CD14-positive monocyte (primary cell): ENCODE measurements at regions not wholly inside any gene's neighbourhood (a gene's known extent, or its start where the extent isn't known, plus 50 kb on each side); places are given as distances from the start of the nearest gene placed in this dataset.

Experiments
- DNase-seq, 3 donors: peaks; one replicate each; pipeline ENCODE4 v3.0.0-alpha.2; 2011 to 2022
- H2AFZ ChIP-seq: 2 replicates; pipeline ENCODE4 v1.6.0; 2012; ENCODE audit warnings: mild to moderate bottlenecking, low read depth, low read length, inconsistent platforms; ENCODE audit not compliant: insufficient read depth, poor library complexity, severe bottlenecking
- H3K27ac ChIP-seq, 2 donors: 1 replicate in 1 of 2; 2 replicates in 1 of 2; pipeline ENCODE4 v1.5.1; 2012 to 2013; ENCODE audit warnings: low read length in 2 of 2, control low read depth in 1 of 2, inconsistent platforms in 1 of 2, low read depth in 1 of 2, mild to moderate bottlenecking in 1 of 2
- H3K27me3 ChIP-seq, 2 donors: one replicate each; pipeline versions ENCODE4 v1.6.0 to v1.6.1; 2011 to 2013; ENCODE audit warnings: low read length in 2 of 2; ENCODE audit not compliant: control insufficient read depth in 2 of 2, insufficient read depth in 2 of 2
- H3K36me3 ChIP-seq, 2 donors: replicated peaks in 1 of 2; 1 replicate in 1 of 2; 2 replicates in 1 of 2; pipeline versions ENCODE4 v1.5.1 to v1.6.1; 2012 to 2013; ENCODE audit warnings: low read length in 2 of 2, control low read depth in 1 of 2, inconsistent platforms in 1 of 2, mild to moderate bottlenecking in 1 of 2; ENCODE audit not compliant: insufficient read depth in 2 of 2, control insufficient read depth in 1 of 2
- H3K4me1 ChIP-seq, 2 donors: 1 replicate in 1 of 2; 2 replicates in 1 of 2; pipeline versions ENCODE4 v1.5.1 to v1.6.1; 2012 to 2013; ENCODE audit warnings: low read length in 2 of 2, control low read depth in 1 of 2, inconsistent platforms in 1 of 2, mild to moderate bottlenecking in 1 of 2, moderate library complexity in 1 of 2; ENCODE audit not compliant: insufficient read depth in 2 of 2, control insufficient read depth in 1 of 2
- H3K4me2 ChIP-seq: replicated peaks from 2 replicates; pipeline ENCODE3; 2012; ENCODE audit warnings: low read length, moderate library complexity, mild to moderate bottlenecking; ENCODE audit not compliant: poor library complexity, severe bottlenecking; ENCODE audit errors: extremely low read depth
- H3K4me3 ChIP-seq, 3 experiments: fragments of 200-600 bp in 1 of 3; sonication (generic) in 1 of 3; replicated peaks in 1 of 3; 1 replicate in 2 of 3; 2 replicates in 1 of 3; pipeline ENCODE4 v1.5.1; 2011 to 2013; ENCODE audit warnings: low read length in 3 of 3, mild to moderate bottlenecking in 3 of 3, control low read depth in 2 of 3, low read depth in 2 of 3, inconsistent platforms in 1 of 3, moderate library complexity in 1 of 3
- H3K79me2 ChIP-seq: 2 replicates; pipeline ENCODE4 v1.6.0; 2012; ENCODE audit warnings: mild to moderate bottlenecking, control low read depth, inconsistent platforms, low read length, moderate library complexity; ENCODE audit not compliant: insufficient read depth
- H3K9ac ChIP-seq: 2 replicates; pipeline ENCODE4 v1.6.0; 2017; ENCODE audit warnings: low read length, mild to moderate bottlenecking; ENCODE audit not compliant: insufficient read depth, poor library complexity, severe bottlenecking
- H3K9me3 ChIP-seq, 2 donors: replicated peaks in 1 of 2; 1 replicate in 1 of 2; 2 replicates in 1 of 2; pipeline versions ENCODE4 v1.5.1 to v1.6.1; 2012 to 2013; ENCODE audit warnings: low read length in 2 of 2, control low read depth in 1 of 2; ENCODE audit not compliant: control insufficient read depth in 1 of 2, insufficient read depth in 1 of 2
- H4K20me1 ChIP-seq: 2 replicates; pipeline ENCODE4 v1.6.0; 2012; ENCODE audit warnings: mild to moderate bottlenecking, low read length, control low read depth, moderate library complexity; ENCODE audit not compliant: insufficient read depth
- H3K27ac Mint-ChIP-seq, 7 donors: one replicate each; pipeline ENCODE4 v1.8.0; 2020; ENCODE audit warnings: mild to moderate bottlenecking in 7 of 7, mixed read lengths in 7 of 7, moderate library complexity in 6 of 7, inconsistent platforms in 2 of 7
- H3K27me3 Mint-ChIP-seq, 3 donors: one replicate each; pipeline ENCODE4 v1.8.0; 2021 to 2022; ENCODE audit warnings: low read depth in 3 of 3, mild to moderate bottlenecking in 3 of 3, mixed read lengths in 3 of 3, moderate library complexity in 3 of 3, inconsistent platforms in 1 of 3
- H3K36me3 Mint-ChIP-seq, 2 donors: one replicate each; pipeline ENCODE4 v1.8.0; 2020; ENCODE audit warnings: mixed read lengths in 2 of 2, inconsistent platforms in 1 of 2, mild to moderate bottlenecking in 1 of 2
- H3K4me1 Mint-ChIP-seq: one replicate; pipeline ENCODE4 v1.8.0; 2020; ENCODE audit warnings: mild to moderate bottlenecking, mixed read lengths
- H3K4me3 Mint-ChIP-seq, 2 donors: one replicate each; pipeline ENCODE4 v1.8.0; 2020; ENCODE audit warnings: mild to moderate bottlenecking in 2 of 2, mixed read lengths in 2 of 2, moderate library complexity in 1 of 2
- H3K9me3 Mint-ChIP-seq, 7 donors: one replicate each; pipeline ENCODE4 v1.8.0; 2020 to 2022; ENCODE audit warnings: mixed read lengths in 7 of 7, mild to moderate bottlenecking in 6 of 7, moderate library complexity in 6 of 7, inconsistent platforms in 2 of 7
- CTCF ChIP-seq: fragments of 200-600 bp; IDR thresholded peaks from one replicate; pipeline ENCODE4 v1.8.0; 2022; ENCODE audit warnings: antibody characterized with exemption, mild to moderate bottlenecking
- WGBS: methylation state at CpG from one replicate; pipeline ENCODE4 v1.1.5; 2013; ENCODE audit warnings: missing lambda C conversion rate; ENCODE audit not compliant: insufficient coverage; 5-methylcytosine and 5-hydroxymethylcytosine counted together
- intact Hi-C, 2 donors: fragments of 100-400 bp; cut with micrococcal nuclease; formaldehyde crosslinking; loops; one replicate each; pipeline versions ENCODE4 v1.15.0 to v1.15.1; 2023

DNA sequence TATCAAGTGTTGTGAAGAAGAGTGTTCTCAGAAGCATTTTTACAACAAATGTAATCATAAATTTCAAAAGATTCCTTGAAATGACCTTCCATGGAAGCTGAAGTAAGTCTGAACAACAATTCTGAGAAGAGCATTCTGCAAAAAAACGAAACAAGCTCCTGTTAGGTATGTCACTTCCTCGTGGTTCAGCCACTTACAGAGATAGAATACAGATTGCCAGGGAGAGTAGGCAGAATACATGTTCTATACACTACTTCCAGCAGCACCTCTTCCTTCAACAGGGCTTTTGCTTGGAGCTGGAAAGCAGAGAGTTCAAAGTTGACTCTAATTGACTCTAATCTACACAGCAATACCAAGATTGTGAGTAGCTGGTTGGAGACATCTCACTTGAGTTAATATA, 274.5 kb downstream of the ADGRA3 start:
- no peaks in the 10 kb centered on the region for H3K4me1 ChIP-seq
- Mint-ChIP-seq H3K9me3 (peaks cover 0 to 2% (median 0%) of the 10 kb centered on the region in 7 donors), H3K4me3 (no peak overlapping the region), H3K36me3 (no peaks in the 10 kb centered on the region), H3K4me1 (no peaks in the 10 kb centered on the region), H3K27ac (no peak overlapping the region), H3K27me3 (peaks cover 0 to 1% (median 0%) of the 10 kb centered on the region in 3 donors)
- H3K27me3 ChIP-seq: no peaks in the 10 kb centered on the region
- no peak overlapping the region for H3K27ac ChIP-seq
- DNase-seq: no peak
- H3K36me3 ChIP-seq: no peaks in the 10 kb centered on the region
- no peak overlapping the region for H3K4me2 ChIP-seq
- no peaks in the 10 kb centered on the region for H3K79me2 ChIP-seq
- no CpG with 5 or more reads among the region's 2 CpGs for WGBS
- H3K9me3 ChIP-seq: no peaks in the 10 kb centered on the region
- no peak overlapping the region for H2AFZ ChIP-seq
- H3K4me3 ChIP-seq: no peak overlapping the region
- TF ChIP-seq CTCF: no peak
- no peaks in the 10 kb centered on the region for H4K20me1 ChIP-seq
- intact Hi-C loops: no loop called here
- no peak overlapping the region for H3K9ac ChIP-seq

- Mint-ChIP-seq H3K4me3 (no peak overlapping the region), H3K36me3 (no peaks in the 10 kb centered on the region), H3K27me3 (peaks cover 0 to 1% (median 0%) of the 10 kb centered on the region in 3 donors), H3K9me3 (peaks cover 0 to 5% (median 0%) of the 10 kb centered on the region in 7 donors), H3K4me1 (no peaks in the 10 kb centered on the region), H3K27ac (no peak overlapping the region)
- Histone ChIP-seq H3K4me3 (no peak overlapping the region), H3K27ac (no peak overlapping the region), H3K27me3 (no peaks in the 10 kb centered on the region), H3K79me2 (no peaks in the 10 kb centered on the region), H3K9me3 (no peaks in the 10 kb centered on the region), H3K4me2 (no peak overlapping the region), H3K36me3 (no peaks in the 10 kb centered on the region), H4K20me1 (no peaks in the 10 kb centered on the region), H3K4me1 (no peaks in the 10 kb centered on the region), H3K9ac (no peak overlapping the region), H2AFZ (no peak overlapping the region)
- WGBS: no CpG with 5 or more reads among the region's 4 CpGs
- intact Hi-C loops: no loop called here
- no peak for DNase-seq
- TF ChIP-seq CTCF: no peak
Measured at GRCh38 chr4:22240814-22241213, 275.1 kb downstream of the ADGRA3 start.
